ENCODE measurements at regions not wholly inside any gene's neighbourhood (a gene's known extent, or its start where the extent isn't known, plus 50 kb on each side); places are given as distances from the start of the nearest gene placed in this dataset.

DNA sequence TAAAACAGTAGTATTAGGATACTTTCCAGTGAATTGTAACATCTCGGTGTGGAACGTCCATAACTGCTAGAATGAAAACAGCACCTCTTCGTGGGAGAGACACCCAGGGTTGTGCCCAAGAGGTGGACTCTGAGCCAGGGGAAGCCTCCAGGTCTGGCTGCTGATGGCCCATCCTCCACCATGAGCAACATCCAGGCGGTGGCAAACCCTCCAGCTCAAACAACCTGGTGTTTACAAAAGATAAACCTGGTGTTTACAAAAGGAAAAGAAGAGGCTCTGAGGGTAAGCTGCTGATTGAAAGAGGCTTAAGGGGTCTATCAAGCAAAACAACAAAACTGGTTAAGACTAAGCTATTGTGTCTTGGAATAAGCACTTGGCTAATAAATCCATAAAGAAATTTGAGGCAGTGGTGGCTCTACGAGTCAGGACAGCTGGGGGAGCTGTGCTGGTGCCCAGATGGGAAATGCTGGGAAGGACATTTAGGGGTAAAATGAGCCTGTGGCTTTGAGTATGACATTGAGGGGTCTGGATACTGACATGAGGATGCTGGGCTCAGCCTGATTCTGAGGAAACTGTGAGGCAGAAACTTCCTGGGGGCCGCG is 909.0 kb downstream of the BRD1 start (continued):
- TF ChIP-seq RERE (CRISPR knock-in tag; IDR thresholded peaks at IDR 0.05; ENCODE audit: low read depth) (peak; percentile 60; the same call in 1 of the 2 replicates), NR2F6 (IDR thresholded peaks at IDR 0.05) (peak; percentile 67), NR2F6 (CRISPR knock-in tag; IDR thresholded peaks at IDR 0.05) (peak; percentile 58), ZNF691 (CRISPR knock-in tag; IDR thresholded peaks at IDR 0.05; ENCODE audit: borderline replicate concordance, low read depth) (0 out of 2 replicates have a peak, but pooled peaks have one; percentile 35), ZNF609 (CRISPR knock-in tag; IDR thresholded peaks at IDR 0.05; ENCODE audit: borderline replicate concordance) (peak; percentile 85), SAP130 (CRISPR knock-in tag; IDR thresholded peaks at IDR 0.05; ENCODE audit: low read depth) (0 out of 2 replicates have a peak, but pooled peaks have one; percentile 20), HHEX (CRISPR knock-in tag; IDR thresholded peaks at IDR 0.05) (peak; percentile 71; the same call in 1 of the 2 replicates), MIXL1 (CRISPR knock-in tag; IDR thresholded peaks at IDR 0.05) (peak; percentile 21; the same call in 1 of the 2 replicates), PREB (CRISPR knock-in tag; IDR thresholded peaks at IDR 0.05) (no peak), MIER3 (CRISPR knock-in tag; IDR thresholded peaks at IDR 0.05; ENCODE audit: borderline replicate concordance) (peak; percentile 51; the same call in 1 of the 2 replicates), RCOR2 (CRISPR knock-in tag; IDR thresholded peaks at IDR 0.05) (0 out of 2 replicates have a peak, but pooled peaks have one; percentile 35), RARA (CRISPR knock-in tag; IDR thresholded peaks at IDR 0.05) (peak; percentile 74), MYPOP (CRISPR knock-in tag; IDR thresholded peaks at IDR 0.05) (0 out of 2 replicates have a peak, but pooled peaks have one; percentile 33), HNF4A (CRISPR knock-in tag; IDR thresholded peaks at IDR 0.05) (peak; percentile 89)
- TF ChIP-seq, protein P1, sequence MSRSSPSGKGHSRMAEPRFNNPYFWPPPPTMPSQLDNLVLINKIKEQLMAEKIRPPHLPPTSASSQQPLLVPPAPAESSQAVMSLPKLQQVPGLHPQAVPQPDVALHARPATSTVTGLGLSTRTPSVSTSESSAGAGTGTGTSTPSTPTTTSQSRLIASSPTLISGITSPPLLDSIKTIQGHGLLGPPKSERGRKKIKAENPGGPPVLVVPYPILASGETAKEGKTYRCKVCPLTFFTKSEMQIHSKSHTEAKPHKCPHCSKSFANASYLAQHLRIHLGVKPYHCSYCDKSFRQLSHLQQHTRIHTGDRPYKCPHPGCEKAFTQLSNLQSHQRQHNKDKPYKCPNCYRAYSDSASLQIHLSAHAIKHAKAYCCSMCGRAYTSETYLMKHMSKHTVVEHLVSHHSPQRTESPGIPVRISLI (CRISPR knock-in tag; IDR thresholded peaks at IDR 0.05; ENCODE audit: borderline replicate concordance) = 0 out of 2 replicates have a peak, but pooled peaks have one; percentile 41

Measured in HepG2 (cell line).